ENCODE measurements at regions not wholly inside any gene's neighbourhood (a gene's known extent, or its start where the extent isn't known, plus 50 kb on each side); places are given as distances from the start of the nearest gene placed in this dataset.

DNA sequence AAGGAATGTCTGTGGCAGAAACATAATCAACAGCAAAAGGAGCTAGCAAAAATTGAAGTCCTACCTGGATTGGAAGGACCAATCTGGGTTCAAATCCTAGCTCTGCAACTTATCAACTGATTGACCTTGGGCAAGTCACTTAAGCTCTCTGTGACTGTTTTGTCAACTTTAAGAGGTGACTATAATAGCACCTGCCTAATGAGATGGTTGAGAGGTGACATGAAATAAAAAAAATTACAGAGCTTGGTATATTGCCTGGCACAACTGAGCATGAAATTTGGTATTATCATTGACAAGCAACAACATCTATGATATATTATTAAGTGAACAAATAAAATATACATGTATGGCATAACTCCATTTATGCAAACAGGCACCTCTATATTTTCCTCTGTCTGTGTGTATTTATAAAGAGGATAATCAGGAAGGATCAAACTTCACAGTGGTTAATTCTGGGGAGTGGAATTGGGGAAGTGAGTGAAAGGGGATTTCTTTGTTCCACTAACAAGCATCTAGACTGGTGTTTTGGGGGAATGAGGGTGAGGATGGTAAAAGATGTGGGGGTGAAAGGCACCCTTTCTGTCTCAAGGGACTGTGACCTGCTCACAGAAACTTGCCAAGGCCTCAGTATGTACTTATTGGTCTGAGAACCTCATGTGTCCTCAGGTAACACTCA lies 132.8 kb upstream of the SERTAD2 start:
- Histone ChIP-seq H3K79me1 (ENCODE audit: low read depth, low read length) (no peaks in the 10 kb centered on the region), H2AFZ (ENCODE audit: low read length) (no peak overlapping the region), H3K27ac (ENCODE audit: low read depth, low read length) (no peak overlapping the region), H3K36me3 (ENCODE audit: control insufficient read depth in 2 of 4, insufficient read depth in 4 of 4, low read length in 3 of 4) (no peaks in the 10 kb centered on the region), H3K18ac (ENCODE audit: extremely low read depth, low read length) (no peak overlapping the region), H3K4me2 (ENCODE audit: insufficient read depth in 1 of 2, low read depth in 2 of 2, low read length in 2 of 2) (no peak overlapping the region), H4K20me1 (replicated peaks in 1 of 2; ENCODE audit: control insufficient read depth in 1 of 2, insufficient read depth in 2 of 2, low read length in 2 of 2) (no peaks in the 10 kb centered on the region), H2BK20ac (ENCODE audit: low read length) (no peak overlapping the region), H3K9ac (replicated peaks in 1 of 4; ENCODE audit: extremely low read depth in 1 of 4, low read depth in 3 of 4, low read length in 3 of 4) (no peak overlapping the region), H3K9me3 (ENCODE audit: insufficient read depth in 2 of 2, low read depth in 1 of 2, low read length in 1 of 2) (no peaks in the 10 kb centered on the region), H3K79me2 (ENCODE audit: control insufficient read depth in 1 of 2, insufficient read depth in 2 of 2, low read length in 2 of 2) (no peaks in the 10 kb centered on the region), H2BK12ac (ENCODE audit: low read depth, low read length) (no peak overlapping the region), H3K27me3 (replicated peaks in 1 of 4; ENCODE audit: control insufficient read depth in 3 of 4, extremely low read depth in 1 of 4, insufficient read depth in 3 of 4, low read length in 3 of 4) (peaks cover 0 to 2% (median 0%) of the 10 kb centered on the region in 4 experiments; a peak in 1 of 7 replicates), H4K8ac (ENCODE audit: extremely low read depth, insufficient read depth, low read length) (no peak overlapping the region), H2BK120ac (replicated peaks; ENCODE audit: low read depth, low read length) (no peak overlapping the region), H4K5ac (ENCODE audit: insufficient read length, low read depth, low read length) (no peak overlapping the region), H3K4me3 (ENCODE audit: extremely low read depth in 1 of 4, insufficient read depth in 2 of 4, low read depth in 3 of 4, low read length in 4 of 4) (no peak overlapping the region), H3K23ac (ENCODE audit: insufficient read length) (no peak overlapping the region), H4K91ac (replicated peaks; ENCODE audit: insufficient read length, low read length) (no peak overlapping the region), H2BK15ac (ENCODE audit: low read length) (no peak overlapping the region), H2AK5ac (ENCODE audit: low read depth, low read length) (no peak overlapping the region), H3K56ac (replicated peaks; ENCODE audit: insufficient read length, low read depth, low read length) (no peak overlapping the region), H3K4ac (replicated peaks; ENCODE audit: insufficient read length, low read depth, low read length) (no peak overlapping the region), H3K4me1 (replicated peaks in 1 of 4; ENCODE audit: control insufficient read depth in 3 of 4, insufficient read depth in 4 of 4, low read length in 3 of 4) (peaks cover 0 to 4% (median 0%) of the 10 kb centered on the region in 4 experiments; a peak in 1 of 7 replicates), H3K14ac (ENCODE audit: insufficient read length) (no peak overlapping the region), H2BK5ac (ENCODE audit: low read depth, low read length) (no peak overlapping the region), H3K23me2 (ENCODE audit: low read depth, low read length) (no peaks in the 10 kb centered on the region; the same call in 1 of the 2 replicates)
- CTCF ChIA-PET (ENCODE audit: partially characterized antibody) = interaction anchor here (0.6 to 1.3 kb wide), 3 partner anchors 12 to 456 kb away, joined by 3 read pairs; no protein-coding TSS in a partner anchor
- no peak for DNase-seq (ENCODE audit: low read depth in 1 of 2, low spot score in 2 of 2)
- POLR2A ChIA-PET (ENCODE audit: partially characterized antibody) = no interaction called here
- no peak for FAIRE-seq
- TF ChIP-seq EP300 (IDR thresholded peaks at IDR 0.05; ENCODE audit: borderline replicate concordance in 1 of 2, low read depth in 2 of 2, low read length in 2 of 2) = no peak
- TF ChIP-seq RXRA (IDR thresholded peaks at IDR 0.05; ENCODE audit: insufficient read depth, low read depth, low read length) = no peak
- no peak for TF ChIP-seq EGR1 (IDR thresholded peaks at IDR 0.05; ENCODE audit: borderline replicate concordance, low read depth, low read length)
- TF ChIP-seq CBX5 (IDR thresholded peaks at IDR 0.05; ENCODE audit: low read depth, low read length) = no peak
- TF ChIP-seq, protein P1, sequence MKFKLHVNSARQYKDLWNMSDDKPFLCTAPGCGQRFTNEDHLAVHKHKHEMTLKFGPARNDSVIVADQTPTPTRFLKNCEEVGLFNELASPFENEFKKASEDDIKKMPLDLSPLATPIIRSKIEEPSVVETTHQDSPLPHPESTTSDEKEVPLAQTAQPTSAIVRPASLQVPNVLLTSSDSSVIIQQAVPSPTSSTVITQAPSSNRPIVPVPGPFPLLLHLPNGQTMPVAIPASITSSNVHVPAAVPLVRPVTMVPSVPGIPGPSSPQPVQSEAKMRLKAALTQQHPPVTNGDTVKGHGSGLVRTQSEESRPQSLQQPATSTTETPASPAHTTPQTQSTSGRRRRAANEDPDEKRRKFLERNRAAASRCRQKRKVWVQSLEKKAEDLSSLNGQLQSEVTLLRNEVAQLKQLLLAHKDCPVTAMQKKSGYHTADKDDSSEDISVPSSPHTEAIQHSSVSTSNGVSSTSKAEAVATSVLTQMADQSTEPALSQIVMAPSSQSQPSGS (IDR thresholded peaks at IDR 0.05; ENCODE audit: low read length) = no peak
- TF ChIP-seq HDAC6 (IDR thresholded peaks at IDR 0.05; ENCODE audit: low read depth, low read length) = no peak
- no peak for TF ChIP-seq BCL11A (IDR thresholded peaks at IDR 0.05; ENCODE audit: low read depth in 2 of 2, low read length in 2 of 2)
- no peak for TF ChIP-seq JUN (IDR thresholded peaks at IDR 0.05; ENCODE audit: low read depth, low read length)
- no peak for TF ChIP-seq NANOG (IDR thresholded peaks at IDR 0.05; ENCODE audit: insufficient read depth, low read depth, low read length, poor library complexity, severe bottlenecking)
- no peak for TF ChIP-seq POLR2AphosphoS5 (IDR thresholded peaks at IDR 0.05; ENCODE audit: low read depth, low read length)
- TF ChIP-seq ZNF274 (IDR thresholded peaks at IDR 0.05; ENCODE audit: borderline replicate concordance, extremely low read depth, low read length) = no peak
- no peak for TF ChIP-seq CHD2 (IDR thresholded peaks at IDR 0.05; ENCODE audit: low read length)
- no peak for TF ChIP-seq RBBP5 (IDR thresholded peaks at IDR 0.05; ENCODE audit: borderline replicate concordance, low read depth, low read length)

All from H1 (cell line).